ENCODE measurements at regions not wholly inside any gene's neighbourhood (a gene's known extent, or its start where the extent isn't known, plus 50 kb on each side); places are given as distances from the start of the nearest gene placed in this dataset.
A peak's percentile ranks its signal among the peaks of the same experiment; 100 is the strongest.
"Not testable (repeated sequence)": the region's sequence is repeated elsewhere in the genome, so short reads cannot be mapped to it uniquely, and the experiment has no call there.

DNA sequence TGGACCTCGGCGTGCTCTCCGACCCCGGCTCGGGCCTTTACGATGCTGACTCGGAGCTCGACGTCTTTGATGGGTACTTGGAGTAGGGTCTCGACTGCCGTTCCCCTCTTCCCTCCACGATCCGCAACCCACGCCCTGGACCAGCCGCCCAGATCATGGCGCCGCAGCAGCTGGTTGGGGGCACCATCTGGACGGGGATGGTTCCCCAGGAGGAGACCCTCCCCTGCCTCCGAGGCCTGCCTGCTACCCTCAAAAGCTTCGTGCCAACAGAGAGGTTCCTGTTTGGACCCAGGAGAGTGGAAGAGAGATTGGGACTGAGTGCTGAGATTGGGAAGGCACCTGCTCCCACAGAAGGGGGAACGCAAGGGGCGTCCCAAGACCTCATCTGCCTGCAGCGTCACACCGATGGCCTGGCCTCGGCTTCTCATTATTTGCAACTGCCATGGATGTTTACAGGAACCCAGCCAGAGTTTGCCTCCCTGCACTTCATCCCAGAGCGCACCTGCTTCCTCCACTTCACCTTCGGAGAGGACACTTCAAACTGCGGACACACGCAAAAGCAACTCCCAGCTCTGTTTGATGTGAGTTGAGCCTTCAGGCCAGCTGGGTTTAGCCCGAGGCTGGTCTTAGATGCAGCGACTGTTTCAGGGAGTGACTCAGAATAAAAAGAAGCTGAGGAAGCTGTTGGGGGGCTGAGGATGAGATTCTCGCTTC is 58.9 kb downstream of the GOLGA6L7 start:
- peak overlapping the region; percentile 6 for H3K4me3 ChIP-seq (ENCODE audit: insufficient read length, low read depth)
- not testable (repeated sequence) for H3K36me3 ChIP-seq (ENCODE audit: insufficient read depth, insufficient read length, low read length); H3K9ac ChIP-seq (ENCODE audit: insufficient read length, low read depth); DNase-seq (ENCODE audit: low read depth, low spot score); H3K4me1 ChIP-seq (ENCODE audit: insufficient read depth, insufficient read length); H3K27me3 ChIP-seq (ENCODE audit: insufficient read depth, insufficient read length); H3K9me3 ChIP-seq (ENCODE audit: insufficient read depth, low read length)

DNA sequence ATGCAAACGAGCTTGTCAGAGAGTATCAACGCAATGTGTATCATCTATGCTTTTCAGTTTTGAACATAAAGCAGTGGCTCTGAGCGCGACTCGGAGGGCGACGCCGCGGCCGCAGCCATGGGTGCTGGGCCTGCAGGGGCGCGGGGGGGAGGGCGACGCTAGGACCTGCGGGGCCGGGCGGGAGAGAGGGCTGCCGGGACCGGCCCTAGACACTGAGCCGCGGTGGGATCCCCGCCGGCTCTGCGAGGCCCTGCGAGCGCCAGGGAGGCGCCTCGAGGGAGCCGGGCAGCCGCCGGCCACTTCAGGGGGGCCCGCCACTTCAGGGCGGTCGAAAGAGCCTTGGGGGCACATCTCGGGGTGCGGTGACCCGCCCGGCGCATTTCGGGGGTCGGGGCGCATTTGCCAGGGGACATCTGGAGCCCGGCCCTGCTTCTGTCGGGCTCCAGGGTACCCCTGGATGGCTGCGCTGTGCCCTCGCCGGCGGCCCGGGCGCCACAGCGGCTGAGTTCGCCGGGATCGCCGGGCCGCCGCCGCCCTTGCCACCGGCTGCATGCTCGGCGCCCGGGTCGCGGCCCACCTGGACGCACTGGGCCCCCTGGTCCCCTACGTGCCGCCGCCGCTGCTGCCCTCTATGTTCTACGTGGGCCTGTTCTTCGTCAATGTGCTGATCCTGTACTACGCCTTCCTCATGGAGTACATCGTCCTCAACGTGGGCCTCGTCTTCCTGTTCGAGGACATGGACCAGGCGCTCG is 59.6 kb downstream of the GOLGA6L7 start:
- DNase-seq (ENCODE audit: low read depth, low spot score); H3K27me3 ChIP-seq (ENCODE audit: insufficient read depth, insufficient read length); H3K9me3 ChIP-seq (ENCODE audit: insufficient read depth, low read length); H3K4me3 ChIP-seq (ENCODE audit: insufficient read length, low read depth); H3K36me3 ChIP-seq (ENCODE audit: insufficient read depth, insufficient read length, low read length); H3K4me1 ChIP-seq (ENCODE audit: insufficient read depth, insufficient read length); H3K9ac ChIP-seq (ENCODE audit: insufficient read length, low read depth): not testable (repeated sequence)

DNA sequence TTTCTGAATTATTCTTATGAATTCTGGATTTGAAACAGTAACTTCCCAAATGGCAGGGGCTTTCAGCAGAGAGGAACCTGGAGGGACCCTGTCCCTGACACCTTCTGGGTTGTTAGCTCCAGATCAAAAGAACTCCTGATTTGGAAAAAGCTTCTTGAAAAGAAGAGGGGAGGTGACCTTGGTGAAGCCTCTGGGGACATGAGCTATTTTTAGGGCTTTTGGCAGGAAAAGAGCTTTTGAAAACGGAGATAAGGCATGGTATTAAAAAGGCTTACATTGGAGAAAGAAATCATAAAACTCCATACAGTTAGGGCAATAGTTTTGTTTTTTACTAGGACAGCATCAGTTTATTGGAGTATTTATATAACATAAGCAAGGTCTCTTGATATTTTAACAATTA is 60.3 kb downstream of the GOLGA6L7 start:
- not testable (repeated sequence) for H3K4me3 ChIP-seq (ENCODE audit: insufficient read length, low read depth); H3K4me1 ChIP-seq (ENCODE audit: insufficient read depth, insufficient read length); H3K9ac ChIP-seq (ENCODE audit: insufficient read length, low read depth); H3K27me3 ChIP-seq (ENCODE audit: insufficient read depth, insufficient read length); H3K9me3 ChIP-seq (ENCODE audit: insufficient read depth, low read length); DNase-seq (ENCODE audit: low read depth, low spot score); H3K36me3 ChIP-seq (ENCODE audit: insufficient read depth, insufficient read length, low read length)

DNA sequence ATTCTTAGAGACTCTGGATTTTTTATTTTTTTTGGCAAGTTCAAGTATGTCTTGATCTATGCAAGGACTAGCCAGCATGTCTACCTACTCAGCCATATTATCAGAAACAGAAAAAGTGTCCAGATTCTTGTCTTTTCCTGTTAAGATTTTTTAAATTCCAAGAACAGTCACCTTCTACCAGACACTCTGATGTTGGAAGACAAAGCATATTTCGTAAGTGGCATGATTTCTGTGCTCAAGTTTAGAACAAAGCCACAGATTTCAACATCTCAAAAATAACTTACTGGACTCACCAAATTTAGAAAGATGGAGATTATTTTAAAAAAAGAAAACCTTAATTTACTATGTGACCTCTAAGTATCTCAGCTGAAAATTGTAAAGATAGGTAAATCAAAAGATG is 61.9 kb downstream of the GOLGA6L7 start:
- no peaks in the 10 kb centered on the region for H3K36me3 ChIP-seq (ENCODE audit: insufficient read depth, insufficient read length, low read length)
- no peak overlapping the region for H3K4me3 ChIP-seq (ENCODE audit: insufficient read length, low read depth)
- no peak for DNase-seq (ENCODE audit: low read depth, low spot score)
- no peak overlapping the region for H3K9ac ChIP-seq (ENCODE audit: insufficient read length, low read depth)
- no peak for TF ChIP-seq ZNF274 (IDR thresholded peaks at IDR 0.05; ENCODE audit: low read depth, low read length)
- TF ChIP-seq SUZ12 (IDR thresholded peaks at IDR 0.05; ENCODE audit: extremely low read depth, insufficient read depth, insufficient read length): no peak
- TF ChIP-seq YY1 (IDR thresholded peaks at IDR 0.05; ENCODE audit: insufficient read depth, insufficient read length): no peak
- H3K27me3 ChIP-seq (ENCODE audit: insufficient read depth, insufficient read length): no peaks in the 10 kb centered on the region
- H3K9me3 ChIP-seq (ENCODE audit: insufficient read depth, low read length): no peaks in the 10 kb centered on the region
- no peaks in the 10 kb centered on the region for H3K4me1 ChIP-seq (ENCODE audit: insufficient read depth, insufficient read length)

DNA sequence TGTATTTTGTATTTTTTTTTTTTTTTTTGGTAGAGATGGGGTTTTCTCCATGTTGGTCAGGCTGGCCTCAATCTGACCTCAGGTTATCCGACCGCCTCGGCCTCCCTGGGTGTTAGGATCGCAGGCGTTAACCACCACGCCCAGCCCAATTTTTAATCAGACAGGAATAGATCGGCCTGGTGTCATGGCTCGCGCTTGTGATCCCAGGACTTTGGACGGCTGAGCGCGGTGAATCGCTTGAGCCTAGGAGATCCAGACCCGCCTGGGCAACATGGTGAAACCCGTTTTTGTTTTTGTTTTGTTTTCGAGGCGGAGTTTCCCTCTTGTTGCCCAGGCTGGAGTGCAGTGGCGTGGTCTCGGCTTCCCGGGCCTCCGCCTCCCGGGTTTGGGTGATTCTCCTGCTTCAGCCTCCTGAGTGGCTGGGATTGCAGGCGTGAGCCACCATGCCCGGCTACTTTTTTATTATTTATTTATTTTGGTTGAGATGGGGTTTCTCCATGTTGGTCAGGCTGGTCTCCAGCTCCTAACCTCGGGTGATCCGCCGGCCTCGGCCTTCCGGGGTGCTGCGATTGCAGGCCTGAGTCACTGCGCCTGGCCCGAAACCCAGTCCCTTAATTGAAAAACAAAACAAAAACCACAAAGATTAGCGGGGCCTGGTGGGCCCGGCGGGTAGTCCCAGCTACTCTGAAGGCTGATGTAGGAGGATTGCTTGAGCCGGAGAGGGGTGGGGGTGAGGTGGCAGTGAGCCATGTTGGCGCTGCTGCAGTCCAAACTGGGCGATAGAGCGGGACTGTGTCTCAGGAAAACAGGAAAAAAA is 63.9 kb downstream of the GOLGA6L7 start:
- not testable (repeated sequence) for H3K9me3 ChIP-seq (ENCODE audit: insufficient read depth, low read length); H3K36me3 ChIP-seq (ENCODE audit: insufficient read depth, insufficient read length, low read length); H3K4me1 ChIP-seq (ENCODE audit: insufficient read depth, insufficient read length); H3K4me3 ChIP-seq (ENCODE audit: insufficient read length, low read depth); DNase-seq (ENCODE audit: low read depth, low spot score); H3K27me3 ChIP-seq (ENCODE audit: insufficient read depth, insufficient read length); H3K9ac ChIP-seq (ENCODE audit: insufficient read length, low read depth)

DNA sequence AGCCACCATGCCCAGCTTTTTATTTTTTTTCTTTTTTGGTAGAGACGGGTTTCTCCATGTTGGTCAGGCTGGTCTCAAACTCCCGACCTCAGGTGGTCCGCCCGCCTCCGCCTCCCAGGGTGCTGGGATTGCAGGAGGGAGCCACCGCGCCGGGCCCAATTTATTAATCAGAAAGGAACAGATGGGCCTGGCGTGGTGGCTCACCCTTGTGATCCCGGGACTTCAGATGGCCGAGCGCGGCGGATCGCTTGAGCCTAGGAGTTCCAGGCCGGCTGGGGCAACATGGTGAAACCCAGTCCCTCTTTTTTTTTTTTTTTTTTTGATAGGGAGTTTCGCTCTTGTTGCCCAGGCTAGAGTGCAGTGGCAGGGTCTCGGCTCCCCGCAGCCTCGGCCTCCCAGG is 64.6 kb downstream of the GOLGA6L7 start:
- H3K9me3 ChIP-seq (ENCODE audit: insufficient read depth, low read length): no peaks in the 10 kb centered on the region
- DNase-seq (ENCODE audit: low read depth, low spot score): no peak
- H3K9ac ChIP-seq (ENCODE audit: insufficient read length, low read depth): no peak overlapping the region
- H3K4me3 ChIP-seq (ENCODE audit: insufficient read length, low read depth): no peak overlapping the region
- no peaks in the 10 kb centered on the region for H3K36me3 ChIP-seq (ENCODE audit: insufficient read depth, insufficient read length, low read length)
- TF ChIP-seq ZNF274 (IDR thresholded peaks at IDR 0.05; ENCODE audit: low read depth, low read length) (no peak), SUZ12 (IDR thresholded peaks at IDR 0.05; ENCODE audit: extremely low read depth, insufficient read depth, insufficient read length) (no peak), YY1 (IDR thresholded peaks at IDR 0.05; ENCODE audit: insufficient read depth, insufficient read length) (no peak)
- H3K4me1 ChIP-seq (ENCODE audit: insufficient read depth, insufficient read length): no peaks in the 10 kb centered on the region
- no peaks in the 10 kb centered on the region for H3K27me3 ChIP-seq (ENCODE audit: insufficient read depth, insufficient read length)

DNA sequence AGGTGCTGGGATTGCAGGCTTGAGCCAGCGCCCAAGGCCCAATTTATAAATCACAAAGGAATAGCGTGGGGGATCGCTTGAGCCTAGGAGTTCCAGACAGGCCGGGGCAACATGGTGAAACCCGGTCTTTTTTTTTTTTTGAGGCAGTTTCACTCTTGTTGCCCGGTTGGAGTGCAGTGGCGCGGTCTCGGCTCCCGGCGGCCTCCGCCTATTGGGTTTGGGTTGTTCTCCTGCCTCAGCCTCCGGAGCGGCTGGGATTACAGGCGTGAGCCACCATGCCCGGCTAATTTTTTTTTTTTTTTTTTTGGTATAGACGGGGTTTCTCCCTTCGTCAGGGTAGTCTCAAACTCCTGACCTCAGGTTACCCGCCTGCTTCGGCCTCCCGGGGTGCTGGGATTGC is 65.0 kb downstream of the GOLGA6L7 start:
- Histone ChIP-seq H3K4me1 (ENCODE audit: insufficient read depth, insufficient read length) (no peaks in the 10 kb centered on the region), H3K36me3 (ENCODE audit: insufficient read depth, insufficient read length, low read length) (no peaks in the 10 kb centered on the region), H3K27me3 (ENCODE audit: insufficient read depth, insufficient read length) (no peaks in the 10 kb centered on the region), H3K4me3 (ENCODE audit: insufficient read length, low read depth) (no peak overlapping the region), H3K9ac (ENCODE audit: insufficient read length, low read depth) (no peak overlapping the region), H3K9me3 (ENCODE audit: insufficient read depth, low read length) (no peaks in the 10 kb centered on the region)
- TF ChIP-seq SUZ12 (IDR thresholded peaks at IDR 0.05; ENCODE audit: extremely low read depth, insufficient read depth, insufficient read length) (no peak), YY1 (IDR thresholded peaks at IDR 0.05; ENCODE audit: insufficient read depth, insufficient read length) (no peak), ZNF274 (IDR thresholded peaks at IDR 0.05; ENCODE audit: low read depth, low read length) (no peak)
- DNase-seq (ENCODE audit: low read depth, low spot score): no peak

DNA sequence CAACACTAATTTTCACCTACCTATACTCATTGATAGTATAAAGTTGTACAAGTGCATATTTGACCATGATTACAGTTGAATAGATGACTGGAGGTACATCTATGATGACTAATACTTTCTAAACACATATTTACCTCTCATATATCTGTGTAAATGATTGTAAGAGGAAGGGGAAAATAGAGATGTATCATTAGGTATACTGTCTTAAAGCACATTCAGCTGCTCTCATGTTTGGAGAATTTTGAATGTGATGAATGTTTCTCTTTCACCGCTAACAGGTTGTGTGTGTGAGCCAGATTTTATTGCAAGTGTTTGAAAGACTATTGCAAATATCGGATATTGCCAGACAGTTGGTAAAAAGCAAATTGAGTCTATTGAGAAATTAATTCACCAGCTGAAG is 66.2 kb upstream of the GOLGA8M start:
- not testable (repeated sequence) for H3K4me3 ChIP-seq (ENCODE audit: insufficient read length, low read depth); H3K4me1 ChIP-seq (ENCODE audit: insufficient read depth, insufficient read length); H3K27me3 ChIP-seq (ENCODE audit: insufficient read depth, insufficient read length); H3K9ac ChIP-seq (ENCODE audit: insufficient read length, low read depth); H3K9me3 ChIP-seq (ENCODE audit: insufficient read depth, low read length); H3K36me3 ChIP-seq (ENCODE audit: insufficient read depth, insufficient read length, low read length); DNase-seq (ENCODE audit: low read depth, low spot score)

DNA sequence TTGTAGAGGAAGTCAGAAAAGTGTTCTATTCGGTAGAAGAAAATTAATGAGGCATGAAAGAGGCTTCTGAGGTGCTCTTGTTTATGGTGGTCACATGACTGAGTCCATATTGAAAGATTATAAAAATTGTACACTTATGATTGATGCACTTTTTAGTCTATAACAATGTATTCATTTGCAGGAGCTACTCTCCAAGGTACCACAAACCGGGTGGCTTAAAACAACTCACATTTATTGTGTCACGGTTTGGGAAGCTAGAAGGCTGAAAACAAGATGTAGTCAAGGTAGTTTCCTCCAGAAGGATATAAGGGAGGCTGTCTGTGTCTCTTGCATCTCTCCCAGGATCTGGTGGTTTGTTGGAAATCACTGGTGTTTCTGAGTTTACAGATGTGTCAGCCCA is 60.6 kb upstream of the GOLGA8M start:
- H3K4me1 ChIP-seq (ENCODE audit: insufficient read depth, insufficient read length); H3K9ac ChIP-seq (ENCODE audit: insufficient read length, low read depth); DNase-seq (ENCODE audit: low read depth, low spot score); H3K27me3 ChIP-seq (ENCODE audit: insufficient read depth, insufficient read length); H3K4me3 ChIP-seq (ENCODE audit: insufficient read length, low read depth); H3K36me3 ChIP-seq (ENCODE audit: insufficient read depth, insufficient read length, low read length); H3K9me3 ChIP-seq (ENCODE audit: insufficient read depth, low read length): not testable (repeated sequence)

Measured in NT2/D1 (cell line).